ENCODE measurements at regions not wholly inside any gene's neighbourhood (a gene's known extent, or its start where the extent isn't known, plus 50 kb on each side); places are given as distances from the start of the nearest gene placed in this dataset.
"Not testable (repeated sequence)": the region's sequence is repeated elsewhere in the genome, so short reads cannot be mapped to it uniquely, and the experiment has no call there.

- TF ChIP-seq, protein P1, sequence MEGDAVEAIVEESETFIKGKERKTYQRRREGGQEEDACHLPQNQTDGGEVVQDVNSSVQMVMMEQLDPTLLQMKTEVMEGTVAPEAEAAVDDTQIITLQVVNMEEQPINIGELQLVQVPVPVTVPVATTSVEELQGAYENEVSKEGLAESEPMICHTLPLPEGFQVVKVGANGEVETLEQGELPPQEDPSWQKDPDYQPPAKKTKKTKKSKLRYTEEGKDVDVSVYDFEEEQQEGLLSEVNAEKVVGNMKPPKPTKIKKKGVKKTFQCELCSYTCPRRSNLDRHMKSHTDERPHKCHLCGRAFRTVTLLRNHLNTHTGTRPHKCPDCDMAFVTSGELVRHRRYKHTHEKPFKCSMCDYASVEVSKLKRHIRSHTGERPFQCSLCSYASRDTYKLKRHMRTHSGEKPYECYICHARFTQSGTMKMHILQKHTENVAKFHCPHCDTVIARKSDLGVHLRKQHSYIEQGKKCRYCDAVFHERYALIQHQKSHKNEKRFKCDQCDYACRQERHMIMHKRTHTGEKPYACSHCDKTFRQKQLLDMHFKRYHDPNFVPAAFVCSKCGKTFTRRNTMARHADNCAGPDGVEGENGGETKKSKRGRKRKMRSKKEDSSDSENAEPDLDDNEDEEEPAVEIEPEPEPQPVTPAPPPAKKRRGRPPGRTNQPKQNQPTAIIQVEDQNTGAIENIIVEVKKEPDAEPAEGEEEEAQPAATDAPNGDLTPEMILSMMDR (conservative IDR thresholded peaks at IDR 0.05; ENCODE audit: low read depth, low read length), result no peak
- no peak for TF ChIP-seq EZH2 (IDR thresholded peaks at IDR 0.05; ENCODE audit: borderline replicate concordance, low read depth, low read length, poor library complexity, severe bottlenecking)
- intact Hi-C loops (cut with micrococcal nuclease; ENCODE audit: unreplicated experiment), result no loop called here
- no peaks in the 10 kb centered on the region for H3K27me3 ChIP-seq (replicated peaks; ENCODE audit: insufficient read depth, low read depth, low read length, poor library complexity)
- no peak for DNase-seq (ENCODE audit: low spot score)
- ChIA-PET CTCF (no interaction called here), POLR2A (ENCODE audit: low non-redundant PET) (no interaction called here)
- no peaks in the 10 kb centered on the region for H3K4me1 ChIP-seq (ENCODE audit: insufficient read depth, low read length, poor library complexity, severe bottlenecking)
- no peaks in the 10 kb centered on the region for H3K36me3 ChIP-seq (ENCODE audit: insufficient read depth, low read length, poor library complexity, severe bottlenecking)
- no peaks in the 10 kb centered on the region for H3K9me3 ChIP-seq (ENCODE audit: low read depth, low read length, poor library complexity, severe bottlenecking)
- no peak overlapping the region for H3K4me3 ChIP-seq (ENCODE audit: low read depth, low read length, poor library complexity, severe bottlenecking)
- H3K27ac ChIP-seq (ENCODE audit: low read depth, low read length, poor library complexity, severe bottlenecking), result no peak overlapping the region
- no TSS peak for BruUV-seq (replicated peaks)
Measured at GRCh38 chr5:124494540-124495116, 251.8 kb downstream of the ZNF608 start.

DNA sequence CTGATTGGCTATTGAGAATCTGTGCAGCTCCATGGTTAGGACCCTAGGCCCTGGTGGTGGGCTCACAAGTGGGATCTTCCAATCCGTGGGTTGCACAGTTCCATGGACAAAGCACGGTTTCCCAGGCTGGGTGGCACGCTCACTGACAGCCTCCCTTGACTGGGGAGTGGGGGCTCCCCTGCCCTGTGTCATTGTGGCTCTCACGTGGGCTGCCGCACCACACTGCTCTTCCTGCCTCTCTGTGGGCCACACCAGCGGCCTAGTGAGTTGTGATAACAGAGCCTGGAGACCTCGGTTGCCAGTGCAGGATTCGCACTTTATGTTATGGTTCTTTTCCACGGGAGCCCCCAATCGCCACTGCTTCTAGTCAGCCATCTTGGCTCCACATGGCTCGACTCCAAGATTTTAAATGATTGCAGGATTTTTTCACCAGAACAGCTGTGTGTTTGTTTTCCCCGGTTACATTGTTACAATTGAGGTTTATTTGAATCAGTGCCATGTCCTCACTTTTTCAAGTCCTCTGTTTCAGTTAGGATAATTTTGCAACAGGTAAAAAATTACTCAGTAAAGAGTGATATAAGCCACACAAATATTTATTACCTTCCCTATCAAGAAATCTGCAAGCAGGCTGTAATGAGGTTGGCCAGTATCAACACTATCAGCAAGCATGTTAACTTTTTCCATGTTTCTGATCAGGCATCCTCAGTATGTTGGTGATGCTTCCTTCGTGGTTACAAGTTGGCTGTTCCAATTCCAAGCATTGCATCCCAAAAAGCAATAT lies 253.8 kb downstream of the ZNF608 start:
- no peak for DNase-seq (ENCODE audit: low spot score)
- CTCF ChIA-PET, result no interaction called here

GRCh38 chr5:124490315-124490714 lies 256.1 kb downstream of the ZNF608 start:
- CTCF ChIA-PET; H3K9me3 ChIP-seq (ENCODE audit: low read depth, low read length, poor library complexity, severe bottlenecking); H3K4me3 ChIP-seq (ENCODE audit: low read depth, low read length, poor library complexity, severe bottlenecking); intact Hi-C loops (cut with micrococcal nuclease; ENCODE audit: unreplicated experiment); POLR2A ChIA-PET (ENCODE audit: low non-redundant PET); BruUV-seq (replicated peaks); H3K27ac ChIP-seq (ENCODE audit: low read depth, low read length, poor library complexity, severe bottlenecking); H3K27me3 ChIP-seq (replicated peaks; ENCODE audit: insufficient read depth, low read depth, low read length, poor library complexity); DNase-seq (ENCODE audit: low spot score); H3K36me3 ChIP-seq (ENCODE audit: insufficient read depth, low read length, poor library complexity, severe bottlenecking); H3K4me1 ChIP-seq (ENCODE audit: insufficient read depth, low read length, poor library complexity, severe bottlenecking): not testable (repeated sequence)

More for the DNA sequence above, 253.8 kb downstream of the ZNF608 start:
- Histone ChIP-seq H3K4me1 (ENCODE audit: insufficient read depth, low read length, poor library complexity, severe bottlenecking) (no peaks in the 10 kb centered on the region), H3K4me3 (ENCODE audit: low read depth, low read length, poor library complexity, severe bottlenecking) (no peak overlapping the region), H3K27ac (ENCODE audit: low read depth, low read length, poor library complexity, severe bottlenecking) (no peak overlapping the region), H3K9me3 (ENCODE audit: low read depth, low read length, poor library complexity, severe bottlenecking) (no peaks in the 10 kb centered on the region), H3K36me3 (ENCODE audit: insufficient read depth, low read length, poor library complexity, severe bottlenecking) (no peaks in the 10 kb centered on the region), H3K27me3 (replicated peaks; ENCODE audit: insufficient read depth, low read depth, low read length, poor library complexity) (no peaks in the 10 kb centered on the region)
- TF ChIP-seq, protein P1 (conservative IDR thresholded peaks at IDR 0.05; ENCODE audit: low read depth, low read length), result no peak
- TF ChIP-seq EZH2 (IDR thresholded peaks at IDR 0.05; ENCODE audit: borderline replicate concordance, low read depth, low read length, poor library complexity, severe bottlenecking), result no peak
- intact Hi-C loops (cut with micrococcal nuclease; ENCODE audit: unreplicated experiment), result no loop called here
- BruUV-seq (replicated peaks), result no TSS peak
- POLR2A ChIA-PET (ENCODE audit: low non-redundant PET), result no interaction called here

- no peaks in the 10 kb centered on the region for H3K4me1 ChIP-seq (ENCODE audit: insufficient read depth, low read length, poor library complexity, severe bottlenecking)
- TF ChIP-seq, protein P1 (conservative IDR thresholded peaks at IDR 0.05; ENCODE audit: low read depth, low read length), result no peak
- no peak for TF ChIP-seq EZH2 (IDR thresholded peaks at IDR 0.05; ENCODE audit: borderline replicate concordance, low read depth, low read length, poor library complexity, severe bottlenecking)
- intact Hi-C loops (cut with micrococcal nuclease; ENCODE audit: unreplicated experiment), result no loop called here
- no peaks in the 10 kb centered on the region for H3K36me3 ChIP-seq (ENCODE audit: insufficient read depth, low read length, poor library complexity, severe bottlenecking)
- POLR2A ChIA-PET (ENCODE audit: low non-redundant PET), result no interaction called here
- no peaks in the 10 kb centered on the region for H3K9me3 ChIP-seq (ENCODE audit: low read depth, low read length, poor library complexity, severe bottlenecking)
- H3K4me3 ChIP-seq (ENCODE audit: low read depth, low read length, poor library complexity, severe bottlenecking), result no peak overlapping the region
- H3K27me3 ChIP-seq (replicated peaks; ENCODE audit: insufficient read depth, low read depth, low read length, poor library complexity), result no peaks in the 10 kb centered on the region
- H3K27ac ChIP-seq (ENCODE audit: low read depth, low read length, poor library complexity, severe bottlenecking), result no peak overlapping the region
- no peak for DNase-seq (ENCODE audit: low spot score)
- CTCF ChIA-PET, result no interaction called here
- no TSS peak for BruUV-seq (replicated peaks)
Measured at GRCh38 chr5:124481419-124481818, 265.0 kb downstream of the ZNF608 start.
